ENCODE measurements at regions not wholly inside any gene's neighbourhood (a gene's known extent, or its start where the extent isn't known, plus 50 kb on each side); places are given as distances from the start of the nearest gene placed in this dataset.

GRCh38 chr4:11631416-11631815, 202.7 kb upstream of the HS3ST1 start:
- no peaks in the 10 kb centered on the region for H3K36me3 ChIP-seq (ENCODE audit: control insufficient read depth in 2 of 2, insufficient read depth in 2 of 2, low read length in 1 of 2)
- H3K4me3 ChIP-seq (ENCODE audit: low read length in 2 of 2): no peak overlapping the region
- H3K9me3 ChIP-seq (ENCODE audit: control insufficient read depth in 2 of 2, insufficient read depth in 1 of 2, low read length in 1 of 2): no peaks in the 10 kb centered on the region
- H3K27me3 ChIP-seq (ENCODE audit: control insufficient read depth in 2 of 2, insufficient read depth in 1 of 2, low read length in 1 of 2): no peaks in the 10 kb centered on the region
- 95% methylated on average over 2 of the region's 2 CpGs for WGBS
- H3K27ac ChIP-seq (ENCODE audit: low read depth in 1 of 2, low read length in 1 of 2): no peak overlapping the region
- no peak for DNase-seq (ENCODE audit: low read depth in 6 of 9, low spot score in 9 of 9)
- H3K4me1 ChIP-seq (ENCODE audit: control insufficient read depth in 2 of 2, insufficient read depth in 2 of 2, low read length in 2 of 2): no peaks in the 10 kb centered on the region

DNA sequence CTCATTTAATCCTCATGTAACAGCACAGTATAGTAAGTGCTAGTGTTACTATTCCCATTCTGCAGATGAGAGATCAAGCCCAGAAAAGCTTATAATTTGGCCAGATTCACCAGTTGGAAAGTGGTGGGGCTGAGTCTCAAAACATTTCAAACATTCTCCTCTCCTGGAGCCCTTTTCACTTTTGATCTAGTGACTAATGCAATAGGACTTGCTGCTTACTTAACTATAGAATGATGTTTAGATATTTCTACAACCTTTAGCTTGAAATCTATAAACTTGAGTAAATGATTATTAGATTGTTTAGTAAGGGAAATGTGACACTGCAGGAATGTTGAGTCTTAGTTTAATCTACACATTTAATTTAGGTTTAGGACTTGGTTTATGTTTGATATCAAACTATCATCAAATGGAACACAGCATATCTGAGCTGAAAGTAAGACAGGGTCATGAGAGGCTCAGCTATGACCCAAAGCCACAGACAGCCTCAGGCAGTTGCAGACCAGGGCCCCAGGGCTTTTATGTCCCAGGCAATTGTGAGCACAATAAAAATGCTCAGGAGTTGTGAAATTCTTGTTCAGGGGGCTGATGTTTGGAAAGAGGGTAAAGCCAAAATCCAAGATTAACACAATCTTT, 199.5 kb upstream of the HS3ST1 start:
- Histone ChIP-seq H3K4me3 (ENCODE audit: low read length in 2 of 2) (no peak overlapping the region), H3K27me3 (ENCODE audit: control insufficient read depth in 2 of 2, insufficient read depth in 1 of 2, low read length in 1 of 2) (no peaks in the 10 kb centered on the region), H3K27ac (ENCODE audit: low read depth in 1 of 2, low read length in 1 of 2) (no peak overlapping the region), H3K36me3 (ENCODE audit: control insufficient read depth in 2 of 2, insufficient read depth in 2 of 2, low read length in 1 of 2) (no peaks in the 10 kb centered on the region), H3K4me1 (ENCODE audit: control insufficient read depth in 2 of 2, insufficient read depth in 2 of 2, low read length in 2 of 2) (no peaks in the 10 kb centered on the region), H3K9me3 (ENCODE audit: control insufficient read depth in 2 of 2, insufficient read depth in 1 of 2, low read length in 1 of 2) (no peaks in the 10 kb centered on the region)
- DNase-seq (ENCODE audit: low read depth in 6 of 9, low spot score in 9 of 9): no peak

DNA sequence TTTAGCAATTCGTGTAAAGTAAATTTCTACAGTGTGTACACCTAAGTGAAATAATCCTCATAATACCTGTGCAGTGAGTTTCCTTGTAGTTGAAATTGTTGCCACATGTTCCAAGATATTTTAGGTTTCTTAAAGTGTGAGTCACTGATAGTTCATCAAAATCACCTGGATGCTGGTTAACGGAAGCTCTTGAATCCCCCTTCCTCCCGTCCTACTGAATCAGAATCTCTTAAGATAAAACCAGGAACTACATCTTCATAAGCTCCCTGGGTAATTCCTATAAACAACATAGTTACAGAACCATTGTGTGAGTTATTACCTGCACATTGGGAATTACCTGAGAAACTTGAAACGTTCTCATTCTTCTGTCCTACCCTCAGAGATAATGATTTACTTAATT, 197.4 kb upstream of the HS3ST1 start:
- H3K36me3 ChIP-seq (ENCODE audit: control insufficient read depth in 2 of 2, insufficient read depth in 2 of 2, low read length in 1 of 2): no peaks in the 10 kb centered on the region
- H3K27ac ChIP-seq (ENCODE audit: low read depth in 1 of 2, low read length in 1 of 2): no peak overlapping the region
- H3K4me3 ChIP-seq (ENCODE audit: low read length in 2 of 2): no peak overlapping the region
- no peaks in the 10 kb centered on the region for H3K4me1 ChIP-seq (ENCODE audit: control insufficient read depth in 2 of 2, insufficient read depth in 2 of 2, low read length in 2 of 2)
- H3K27me3 ChIP-seq (ENCODE audit: control insufficient read depth in 2 of 2, insufficient read depth in 1 of 2, low read length in 1 of 2): no peaks in the 10 kb centered on the region
- WGBS: 93% methylated on average over 4 of the region's 4 CpGs
- no peak for DNase-seq (ENCODE audit: low read depth in 6 of 9, low spot score in 9 of 9)
- no peaks in the 10 kb centered on the region for H3K9me3 ChIP-seq (ENCODE audit: control insufficient read depth in 2 of 2, insufficient read depth in 1 of 2, low read length in 1 of 2)

- Histone ChIP-seq H3K4me1 (ENCODE audit: control insufficient read depth in 2 of 2, insufficient read depth in 2 of 2, low read length in 2 of 2) (no peaks in the 10 kb centered on the region), H3K4me3 (ENCODE audit: low read length in 2 of 2) (no peak overlapping the region), H3K36me3 (ENCODE audit: control insufficient read depth in 2 of 2, insufficient read depth in 2 of 2, low read length in 1 of 2) (no peaks in the 10 kb centered on the region), H3K27ac (ENCODE audit: low read depth in 1 of 2, low read length in 1 of 2) (no peak overlapping the region), H3K9me3 (ENCODE audit: control insufficient read depth in 2 of 2, insufficient read depth in 1 of 2, low read length in 1 of 2) (no peaks in the 10 kb centered on the region), H3K27me3 (ENCODE audit: control insufficient read depth in 2 of 2, insufficient read depth in 1 of 2, low read length in 1 of 2) (no peaks in the 10 kb centered on the region)
- 97% methylated on average over 7 of the region's 7 CpGs for WGBS
- DNase-seq (ENCODE audit: low read depth in 6 of 9, low spot score in 9 of 9): no peak
Measured at GRCh38 chr4:11625211-11625610, 196.5 kb upstream of the HS3ST1 start.

DNA sequence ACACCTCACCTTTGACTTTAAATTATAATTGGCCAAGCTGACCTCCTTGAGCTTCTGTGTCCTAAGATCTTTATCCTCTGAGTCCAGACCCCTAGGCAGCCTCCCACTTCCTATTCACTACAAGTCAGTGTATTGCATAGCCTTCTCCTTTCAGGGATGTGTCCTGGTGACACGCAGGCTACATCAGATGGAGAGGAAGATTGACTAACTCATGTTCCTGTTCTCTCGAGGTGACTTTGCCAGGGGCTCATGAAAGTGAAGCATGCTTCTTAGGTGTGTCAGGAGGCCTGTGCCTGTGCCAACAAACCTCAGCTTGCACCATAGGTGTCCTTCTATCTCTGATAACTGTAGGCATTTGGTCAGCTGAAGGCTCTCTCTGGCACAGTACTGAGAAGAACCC, 195.7 kb upstream of the HS3ST1 start:
- Histone ChIP-seq H3K4me3 (ENCODE audit: low read length in 2 of 2) (no peak overlapping the region), H3K36me3 (ENCODE audit: control insufficient read depth in 2 of 2, insufficient read depth in 2 of 2, low read length in 1 of 2) (no peaks in the 10 kb centered on the region), H3K4me1 (ENCODE audit: control insufficient read depth in 2 of 2, insufficient read depth in 2 of 2, low read length in 2 of 2) (no peaks in the 10 kb centered on the region), H3K27ac (ENCODE audit: low read depth in 1 of 2, low read length in 1 of 2) (no peak overlapping the region), H3K27me3 (ENCODE audit: control insufficient read depth in 2 of 2, insufficient read depth in 1 of 2, low read length in 1 of 2) (no peaks in the 10 kb centered on the region), H3K9me3 (ENCODE audit: control insufficient read depth in 2 of 2, insufficient read depth in 1 of 2, low read length in 1 of 2) (no peaks in the 10 kb centered on the region)
- WGBS: 70% methylated on average over 2 of the region's 2 CpGs
- DNase-seq (ENCODE audit: low read depth in 6 of 9, low spot score in 9 of 9): no peak

DNA sequence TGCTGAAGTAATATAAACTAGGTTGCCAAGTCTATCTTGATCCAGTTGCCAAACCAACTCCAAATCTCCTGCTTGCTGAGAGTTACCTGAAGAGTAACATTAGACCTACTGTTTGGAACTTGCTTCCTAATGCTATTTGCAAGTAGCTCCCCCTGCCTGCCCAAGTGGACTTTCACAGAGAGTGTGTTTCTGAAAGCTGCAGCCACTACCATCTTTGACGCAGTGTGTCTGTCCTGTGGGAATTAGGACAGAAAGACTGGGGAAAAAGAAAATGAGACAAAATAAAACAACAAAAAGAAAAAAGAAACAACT, 195.0 kb upstream of the HS3ST1 start:
- Histone ChIP-seq H3K27ac (ENCODE audit: low read depth in 1 of 2, low read length in 1 of 2) (no peak overlapping the region), H3K9me3 (ENCODE audit: control insufficient read depth in 2 of 2, insufficient read depth in 1 of 2, low read length in 1 of 2) (no peaks in the 10 kb centered on the region), H3K36me3 (ENCODE audit: control insufficient read depth in 2 of 2, insufficient read depth in 2 of 2, low read length in 1 of 2) (no peaks in the 10 kb centered on the region), H3K4me3 (ENCODE audit: low read length in 2 of 2) (no peak overlapping the region), H3K4me1 (ENCODE audit: control insufficient read depth in 2 of 2, insufficient read depth in 2 of 2, low read length in 2 of 2) (no peaks in the 10 kb centered on the region), H3K27me3 (ENCODE audit: control insufficient read depth in 2 of 2, insufficient read depth in 1 of 2, low read length in 1 of 2) (no peaks in the 10 kb centered on the region)
- DNase-seq (ENCODE audit: low read depth in 6 of 9, low spot score in 9 of 9): peak in 3 of 9 donors; percentile 5 to 22 (median 8)
- 97% methylated on average over 1 of the region's 1 CpG for WGBS

GRCh38 chr4:11622961-11623725, 194.4 kb upstream of the HS3ST1 start:
- Histone ChIP-seq H3K4me3 (ENCODE audit: low read length in 2 of 2) (no peak overlapping the region), H3K27me3 (ENCODE audit: control insufficient read depth in 2 of 2, insufficient read depth in 1 of 2, low read length in 1 of 2) (no peaks in the 10 kb centered on the region), H3K9me3 (ENCODE audit: control insufficient read depth in 2 of 2, insufficient read depth in 1 of 2, low read length in 1 of 2) (no peaks in the 10 kb centered on the region), H3K36me3 (ENCODE audit: control insufficient read depth in 2 of 2, insufficient read depth in 2 of 2, low read length in 1 of 2) (no peaks in the 10 kb centered on the region), H3K27ac (ENCODE audit: low read depth in 1 of 2, low read length in 1 of 2) (no peak overlapping the region), H3K4me1 (ENCODE audit: control insufficient read depth in 2 of 2, insufficient read depth in 2 of 2, low read length in 2 of 2) (no peaks in the 10 kb centered on the region)
- 96% methylated on average over 10 of the region's 10 CpGs for WGBS
- no peak for DNase-seq (ENCODE audit: low read depth in 6 of 9, low spot score in 9 of 9)

DNA sequence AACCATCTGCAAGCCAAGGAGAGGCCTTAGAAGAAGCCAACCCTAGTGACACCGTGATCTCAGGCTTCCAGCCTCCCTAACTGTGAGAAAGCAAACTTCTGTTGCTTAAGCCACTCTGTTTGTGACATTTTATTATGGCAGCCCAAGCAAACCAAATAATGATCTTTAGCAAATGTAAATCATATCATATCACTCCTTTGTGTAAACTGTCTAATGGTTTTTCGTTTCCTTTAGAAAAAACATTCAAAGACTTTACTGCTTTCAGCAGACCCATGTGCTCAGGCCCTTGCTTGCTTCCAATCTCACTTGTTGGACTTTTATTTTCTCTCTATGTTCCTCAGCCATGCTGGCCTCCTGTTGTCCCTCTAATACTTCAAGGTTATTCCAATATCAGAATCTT, 192.2 kb upstream of the HS3ST1 start:
- Histone ChIP-seq H3K9me3 (ENCODE audit: control insufficient read depth in 2 of 2, insufficient read depth in 1 of 2, low read length in 1 of 2) (no peaks in the 10 kb centered on the region), H3K36me3 (ENCODE audit: control insufficient read depth in 2 of 2, insufficient read depth in 2 of 2, low read length in 1 of 2) (no peaks in the 10 kb centered on the region), H3K4me3 (ENCODE audit: low read length in 2 of 2) (no peak overlapping the region), H3K27me3 (ENCODE audit: control insufficient read depth in 2 of 2, insufficient read depth in 1 of 2, low read length in 1 of 2) (no peaks in the 10 kb centered on the region), H3K4me1 (ENCODE audit: control insufficient read depth in 2 of 2, insufficient read depth in 2 of 2, low read length in 2 of 2) (no peaks in the 10 kb centered on the region), H3K27ac (ENCODE audit: low read depth in 1 of 2, low read length in 1 of 2) (no peak overlapping the region)
- WGBS: 96% methylated on average over 2 of the region's 2 CpGs
- DNase-seq (ENCODE audit: low read depth in 6 of 9, low spot score in 9 of 9): no peak

DNA sequence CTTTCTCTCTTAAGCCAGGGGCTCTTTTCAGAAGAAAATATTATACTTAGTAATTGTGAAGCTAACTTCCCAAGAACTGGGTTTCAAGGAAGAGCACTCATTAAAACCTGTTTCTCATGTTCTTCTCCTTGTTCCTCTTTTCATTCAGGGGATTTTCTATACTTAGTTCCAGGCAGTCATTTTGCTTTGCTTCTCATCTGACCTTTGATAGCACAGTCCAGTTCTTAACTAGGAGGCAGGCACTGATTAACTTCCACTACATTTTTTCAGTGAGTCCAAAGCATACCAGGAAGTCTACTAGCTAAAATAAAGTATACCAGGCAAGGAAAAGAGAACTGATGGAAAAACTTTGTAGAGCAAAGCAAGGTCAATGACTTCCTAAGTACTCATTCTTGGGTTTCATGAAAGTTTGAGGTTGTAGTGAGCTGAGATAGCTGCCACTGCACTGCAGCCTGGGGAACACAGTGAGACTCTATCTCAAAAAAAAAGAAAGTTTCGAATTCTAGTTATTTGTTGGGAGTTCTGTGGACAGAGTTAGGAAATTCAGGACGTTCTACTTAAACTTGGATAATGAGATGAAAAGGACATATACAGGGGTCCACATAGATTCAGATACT, 190.1 kb upstream of the HS3ST1 start:
- no peak overlapping the region for H3K27ac ChIP-seq (ENCODE audit: low read depth in 1 of 2, low read length in 1 of 2)
- peak in 1 of 9 donors; percentile 9 for DNase-seq (ENCODE audit: low read depth in 6 of 9, low spot score in 9 of 9)
- no peaks in the 10 kb centered on the region for H3K4me1 ChIP-seq (ENCODE audit: control insufficient read depth in 2 of 2, insufficient read depth in 2 of 2, low read length in 2 of 2)
- H3K36me3 ChIP-seq (ENCODE audit: control insufficient read depth in 2 of 2, insufficient read depth in 2 of 2, low read length in 1 of 2): no peaks in the 10 kb centered on the region
- no peak overlapping the region for H3K4me3 ChIP-seq (ENCODE audit: low read length in 2 of 2)
- WGBS: 75% methylated on average over 2 of the region's 2 CpGs
- H3K27me3 ChIP-seq (ENCODE audit: control insufficient read depth in 2 of 2, insufficient read depth in 1 of 2, low read length in 1 of 2): no peaks in the 10 kb centered on the region
- no peaks in the 10 kb centered on the region for H3K9me3 ChIP-seq (ENCODE audit: control insufficient read depth in 2 of 2, insufficient read depth in 1 of 2, low read length in 1 of 2)
